Hepatocyte (in vitro differentiated cells): ENCODE measurements at regions not wholly inside any gene's neighbourhood (a gene's known extent, or its start where the extent isn't known, plus 50 kb on each side); places are given as distances from the start of the nearest gene placed in this dataset.

Experiments used
- DNase-seq: peaks from one replicate; pipeline ENCODE4 v3.0.0-alpha.2; 2016; ENCODE audit warnings: low spot score
- H2AFZ ChIP-seq: fragments of 200-600 bp; sonication (generic); 2 replicates; pipeline ENCODE4 v1.6.0; 2016; ENCODE audit warnings: antibody characterized with exemption, mild to moderate bottlenecking
- H3K27ac ChIP-seq: fragments of 200-600 bp; sonication (generic); 2 replicates; pipeline ENCODE4 v1.5.1; 2016; ENCODE audit warnings: mild to moderate bottlenecking
- H3K27me3 ChIP-seq: fragments of 200-600 bp; sonication (generic); 2 replicates; pipeline ENCODE4 v1.6.1; 2016
- H3K36me3 ChIP-seq: fragments of 200-600 bp; sonication (generic); replicated peaks from 2 replicates; pipeline ENCODE4 v1.5.1; 2016; ENCODE audit warnings: low read depth; ENCODE audit not compliant: insufficient read depth
- H3K4me1 ChIP-seq: fragments of 200-600 bp; sonication (generic); 2 replicates; pipeline ENCODE4 v1.5.1; 2016; ENCODE audit warnings: mild to moderate bottlenecking, moderate library complexity; ENCODE audit not compliant: insufficient read depth
- H3K4me2 ChIP-seq: fragments of 200-600 bp; sonication (generic); 2 replicates; pipeline ENCODE4 v1.6.0; 2016
- H3K4me3 ChIP-seq: fragments of 200-600 bp; sonication (generic); 2 replicates; pipeline ENCODE4 v1.5.1; 2016; ENCODE audit warnings: mild to moderate bottlenecking
- H3K79me2 ChIP-seq: fragments of 200-600 bp; sonication (generic); 2 replicates; pipeline ENCODE4 v1.6.0; 2017; ENCODE audit warnings: mild to moderate bottlenecking
- H3K9me2 ChIP-seq: fragments of 200-600 bp; sonication (generic); replicated peaks from 2 replicates; pipeline ENCODE4 v1.6.0; 2017; ENCODE audit warnings: mild to moderate bottlenecking; ENCODE audit not compliant: insufficient read depth
- H3K9me3 ChIP-seq: fragments of 200-600 bp; sonication (generic); 2 replicates; pipeline ENCODE4 v1.5.1; 2016; ENCODE audit warnings: low read depth, mild to moderate bottlenecking
- H4K20me1 ChIP-seq: fragments of 200-600 bp; sonication (generic); 2 replicates; pipeline ENCODE4 v1.6.0; 2016; ENCODE audit warnings: mild to moderate bottlenecking; ENCODE audit not compliant: insufficient read depth, poor library complexity, severe bottlenecking
- EZH2 ChIP-seq: fragments of 200-600 bp; sonication (generic); IDR thresholded peaks from 2 replicates; pipeline ENCODE4 v1.6.1; 2016; ENCODE audit warnings: antibody characterized with exemption, mild to moderate bottlenecking, borderline replicate concordance
- EZH2phosphoT487 ChIP-seq: fragments of 200-600 bp; sonication (generic); IDR thresholded peaks from one replicate; pipeline ENCODE4 v1.6.1; 2018; ENCODE audit warnings: antibody characterized with exemption, mild to moderate bottlenecking, low read depth, moderate library complexity; ENCODE audit not compliant: unreplicated experiment, severe bottlenecking
- WGBS: methylation state at CpG from one replicate; pipeline ENCODE4 v1.1.6; 2016; ENCODE audit warnings: low lambda C conversion rate; ENCODE audit errors: missing lambda C conversion rate; 5-methylcytosine and 5-hydroxymethylcytosine counted together
- TF ChIP-seq, protein P1 (sequence below): fragments of 200-600 bp; sonication (generic); IDR thresholded peaks from 2 replicates; pipeline ENCODE4 v1.5.1; 2016; ENCODE audit warnings: antibody characterized with exemption, mild to moderate bottlenecking; ENCODE audit not compliant: poor library complexity

GRCh38 chrX:80223982-80224579 lies 196.2 kb upstream of the TENT5D start:
- H3K4me2 ChIP-seq: no peak overlapping the region
- DNase-seq: no peak
- no peaks in the 10 kb centered on the region for H3K4me1 ChIP-seq
- H4K20me1 ChIP-seq: no peaks in the 10 kb centered on the region
- TF ChIP-seq EZH2 (no peak), EZH2phosphoT487 (no peak)
- TF ChIP-seq, protein P1, sequence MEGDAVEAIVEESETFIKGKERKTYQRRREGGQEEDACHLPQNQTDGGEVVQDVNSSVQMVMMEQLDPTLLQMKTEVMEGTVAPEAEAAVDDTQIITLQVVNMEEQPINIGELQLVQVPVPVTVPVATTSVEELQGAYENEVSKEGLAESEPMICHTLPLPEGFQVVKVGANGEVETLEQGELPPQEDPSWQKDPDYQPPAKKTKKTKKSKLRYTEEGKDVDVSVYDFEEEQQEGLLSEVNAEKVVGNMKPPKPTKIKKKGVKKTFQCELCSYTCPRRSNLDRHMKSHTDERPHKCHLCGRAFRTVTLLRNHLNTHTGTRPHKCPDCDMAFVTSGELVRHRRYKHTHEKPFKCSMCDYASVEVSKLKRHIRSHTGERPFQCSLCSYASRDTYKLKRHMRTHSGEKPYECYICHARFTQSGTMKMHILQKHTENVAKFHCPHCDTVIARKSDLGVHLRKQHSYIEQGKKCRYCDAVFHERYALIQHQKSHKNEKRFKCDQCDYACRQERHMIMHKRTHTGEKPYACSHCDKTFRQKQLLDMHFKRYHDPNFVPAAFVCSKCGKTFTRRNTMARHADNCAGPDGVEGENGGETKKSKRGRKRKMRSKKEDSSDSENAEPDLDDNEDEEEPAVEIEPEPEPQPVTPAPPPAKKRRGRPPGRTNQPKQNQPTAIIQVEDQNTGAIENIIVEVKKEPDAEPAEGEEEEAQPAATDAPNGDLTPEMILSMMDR: no peak
- no peaks in the 10 kb centered on the region for H3K9me3 ChIP-seq
- H3K27ac ChIP-seq: no peak overlapping the region
- H3K27me3 ChIP-seq: no peaks in the 10 kb centered on the region
- H3K9me2 ChIP-seq: no peaks in the 10 kb centered on the region
- no peaks in the 10 kb centered on the region for H3K36me3 ChIP-seq
- H3K4me3 ChIP-seq: no peak overlapping the region
- no peak overlapping the region for H2AFZ ChIP-seq
- no peaks in the 10 kb centered on the region for H3K79me2 ChIP-seq

DNA sequence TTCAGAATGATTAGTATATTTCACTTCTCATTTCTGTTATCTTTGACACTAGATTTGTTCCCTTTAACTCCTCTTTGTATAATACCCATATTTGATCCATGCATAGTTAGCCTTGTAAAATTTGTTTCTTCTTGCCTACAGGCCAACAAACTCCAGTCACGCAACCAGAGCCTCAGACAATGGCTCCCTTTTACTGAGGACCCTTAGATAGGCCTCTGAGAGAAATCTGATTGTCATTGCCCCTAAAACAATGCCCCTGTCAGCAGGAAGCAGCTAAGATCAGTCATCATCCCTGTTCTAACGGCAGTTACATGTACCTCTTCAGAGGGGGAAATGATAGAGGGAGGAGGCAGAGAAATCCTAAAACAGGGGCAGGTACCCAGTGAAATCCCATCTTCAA lies 190.6 kb upstream of the TENT5D start:
- H3K4me3 ChIP-seq: no peak overlapping the region
- H3K27me3 ChIP-seq: no peaks in the 10 kb centered on the region
- no peaks in the 10 kb centered on the region for H4K20me1 ChIP-seq
- no peak overlapping the region for H3K4me2 ChIP-seq
- H3K9me3 ChIP-seq: no peaks in the 10 kb centered on the region
- TF ChIP-seq EZH2 (no peak), EZH2phosphoT487 (no peak)
- TF ChIP-seq, protein P1: no peak
- H3K27ac ChIP-seq: no peak overlapping the region
- 73% methylated on average over 2 of the region's 2 CpGs for WGBS
- no peaks in the 10 kb centered on the region for H3K4me1 ChIP-seq
- H3K36me3 ChIP-seq: no peaks in the 10 kb centered on the region
- no peaks in the 10 kb centered on the region for H3K9me2 ChIP-seq
- no peaks in the 10 kb centered on the region for H3K79me2 ChIP-seq
- no peak overlapping the region for H2AFZ ChIP-seq
- no peak for DNase-seq

GRCh38 chrX:80237072-80237471 lies 183.2 kb upstream of the TENT5D start:
- TF ChIP-seq EZH2 (no peak), EZH2phosphoT487 (no peak)
- TF ChIP-seq, protein P1: no peak
- no peaks in the 10 kb centered on the region for H3K9me3 ChIP-seq
- H4K20me1 ChIP-seq: no peaks in the 10 kb centered on the region
- no peak overlapping the region for H3K4me3 ChIP-seq
- H3K4me1 ChIP-seq: no peaks in the 10 kb centered on the region
- H3K9me2 ChIP-seq: no peaks in the 10 kb centered on the region
- H3K27ac ChIP-seq: no peak overlapping the region
- 75% methylated on average over 5 of the region's 5 CpGs for WGBS
- H3K27me3 ChIP-seq: no peaks in the 10 kb centered on the region
- H2AFZ ChIP-seq: no peak overlapping the region
- H3K79me2 ChIP-seq: no peaks in the 10 kb centered on the region
- H3K4me2 ChIP-seq: no peak overlapping the region
- H3K36me3 ChIP-seq: no peaks in the 10 kb centered on the region
- no peak for DNase-seq

- Histone ChIP-seq H3K36me3 (no peaks in the 10 kb centered on the region), H3K79me2 (no peaks in the 10 kb centered on the region), H3K9me2 (no peaks in the 10 kb centered on the region), H3K27me3 (no peaks in the 10 kb centered on the region), H3K27ac (no peak overlapping the region), H3K9me3 (no peaks in the 10 kb centered on the region), H4K20me1 (no peaks in the 10 kb centered on the region), H3K4me1 (no peaks in the 10 kb centered on the region), H3K4me2 (no peak overlapping the region), H3K4me3 (no peak overlapping the region), H2AFZ (no peak overlapping the region)
- TF ChIP-seq EZH2 (no peak), EZH2phosphoT487 (no peak)
- TF ChIP-seq, protein P1: peak; percentile 17
- 36% methylated on average over 2 of the region's 2 CpGs for WGBS
- no peak for DNase-seq
Observed at GRCh38 chrX:80246271-80246670, 174.0 kb upstream of the TENT5D start.
